Endothelial cell of umbilical vein (primary cell): ENCODE measurements at regions not wholly inside any gene's neighbourhood (a gene's known extent, or its start where the extent isn't known, plus 50 kb on each side); places are given as distances from the start of the nearest gene placed in this dataset.

Experiments used
- BruUV-seq: library from RNA; stranded (reverse); fragments of 400-500 nt; replicated peaks from 2 replicates; lab custom pipeline; 2021; lab: Mats Ljungman, UMichigan
- CTCF ChIA-PET: fragments of 300-600, 350-600 bp; sonication (Branson Sonifier 250); formaldehyde crosslinking; loops from one replicate; lab custom pipeline; 2021; ENCODE audit warnings: antibody characterized with exemption, inconsistent platforms; lab: Charles Lee
- POLR2A ChIA-PET: fragments of 300-600, 350-600 bp; sonication (Branson Sonifier 250); formaldehyde crosslinking; loops from one replicate; lab custom pipeline; 2021; ENCODE audit warnings: antibody characterized with exemption, inconsistent platforms; lab: Charles Lee
- DNase-seq: peaks from one replicate; pipeline ENCODE4 v3.0.0-alpha.2; 2011; ENCODE audit warnings: low read depth, low spot score
- FAIRE-seq: peaks from 2 replicates; lab custom pipeline; 2011; peaks lifted over from hg19 to GRCh38; lab: Jason Lieb, UNC
- H2AFZ ChIP-seq: 2 replicates; pipeline ENCODE4 v1.6.0; 2012; ENCODE audit warnings: low read depth, low read length, control low read depth, inconsistent platforms
- H3K27ac ChIP-seq: 2 replicates; pipeline ENCODE4 v1.5.1; 2011; ENCODE audit warnings: low read depth, mild to moderate bottlenecking, control low read depth, low read length, moderate library complexity; ENCODE audit not compliant: insufficient read depth
- H3K27me3 ChIP-seq, 2 experiments: 2 replicates each; pipeline versions ENCODE4 v1.6.0 to v1.6.1; 2011; ENCODE audit warnings: low read length in 2 of 2, mixed read lengths in 1 of 2; ENCODE audit not compliant: control insufficient read depth in 2 of 2, insufficient read depth in 2 of 2
- H3K36me3 ChIP-seq, 2 experiments: 2 replicates in 1 of 2; 3 replicates in 1 of 2; pipeline ENCODE4 v1.5.1; 2011; ENCODE audit warnings: low read length in 2 of 2, mild to moderate bottlenecking in 1 of 2, moderate library complexity in 1 of 2; ENCODE audit not compliant: control insufficient read depth in 2 of 2, insufficient read depth in 2 of 2; ENCODE audit errors: extremely low read depth in 1 of 2
- H3K4me1 ChIP-seq: 3 replicates; pipeline ENCODE4 v1.5.1; 2011; ENCODE audit warnings: mild to moderate bottlenecking, low read length; ENCODE audit not compliant: control insufficient read depth, insufficient read depth; ENCODE audit errors: extremely low read depth
- H3K4me2 ChIP-seq: 2 replicates; pipeline ENCODE4 v1.6.1; 2011; ENCODE audit warnings: low read length, control low read depth, mixed read lengths; ENCODE audit not compliant: insufficient read depth
- H3K4me3 ChIP-seq, 3 experiments: fragments of 200-600 bp in 1 of 3; sonication (generic), shearing (Covaris generic) in 1 of 3; replicated peaks in 1 of 3; 2 replicates each; pipeline ENCODE4 v1.5.1; 2011 to 2016; ENCODE audit warnings: control low read depth in 3 of 3, low read length in 3 of 3, mild to moderate bottlenecking in 2 of 3, inconsistent platforms in 1 of 3, low read depth in 1 of 3, moderate library complexity in 1 of 3; ENCODE audit not compliant: insufficient read depth in 1 of 3
- H3K79me2 ChIP-seq: 2 replicates; pipeline ENCODE4 v1.6.0; 2012; ENCODE audit warnings: low read length, inconsistent platforms; ENCODE audit not compliant: control insufficient read depth, insufficient read depth
- H3K9ac ChIP-seq: replicated peaks from 2 replicates; pipeline ENCODE3; 2011; ENCODE audit warnings: low read length, control low read depth; ENCODE audit not compliant: insufficient read depth; ENCODE audit errors: extremely low read depth
- H3K9me1 ChIP-seq: replicated peaks from 3 replicates; pipeline ENCODE4 v1.6.0; 2011; ENCODE audit warnings: mild to moderate bottlenecking, low read length; ENCODE audit not compliant: control insufficient read depth, insufficient read depth; ENCODE audit errors: extremely low read depth
- H3K9me3 ChIP-seq: replicated peaks from 2 replicates; pipeline ENCODE4 v1.5.1; 2012; ENCODE audit warnings: low read length, inconsistent platforms; ENCODE audit not compliant: control insufficient read depth, insufficient read depth
- H4K20me1 ChIP-seq: replicated peaks from 2 replicates; pipeline ENCODE3; 2011; ENCODE audit warnings: mild to moderate bottlenecking, low read length; ENCODE audit not compliant: control insufficient read depth, insufficient read depth; ENCODE audit errors: extremely low read depth
- CTCF ChIP-seq, 2 donors: IDR thresholded peaks; 1 replicate in 1 of 2; 2 replicates in 1 of 2; pipeline ENCODE4 v1.5.1; 2011; ENCODE audit warnings: low read length in 2 of 2, mild to moderate bottlenecking in 2 of 2, moderate library complexity in 2 of 2, control low read depth in 1 of 2, inconsistent platforms in 1 of 2, low read depth in 1 of 2; ENCODE audit not compliant: insufficient read depth in 1 of 2; ENCODE audit errors: extremely low read depth in 1 of 2
- EZH2 ChIP-seq: IDR thresholded peaks from 2 replicates; pipeline ENCODE4 v1.6.1; 2012; ENCODE audit warnings: borderline replicate concordance, low read depth, mild to moderate bottlenecking, moderate library complexity, low read length, inconsistent platforms; ENCODE audit not compliant: severe bottlenecking
- FOS ChIP-seq: IDR thresholded peaks from 2 replicates; pipeline ENCODE4 v1.6.1; 2011; ENCODE audit warnings: mild to moderate bottlenecking, low read length, moderate library complexity, borderline replicate concordance; ENCODE audit not compliant: insufficient read depth
- GATA2 ChIP-seq: IDR thresholded peaks from 2 replicates; pipeline ENCODE4 v1.7.0; 2011; ENCODE audit warnings: low read depth, mild to moderate bottlenecking, moderate library complexity, mixed read lengths, low read length; ENCODE audit not compliant: insufficient read length, insufficient read depth
- JUN ChIP-seq: IDR thresholded peaks from 2 replicates; pipeline ENCODE4 v1.6.1; 2011; ENCODE audit warnings: borderline replicate concordance, low read depth; ENCODE audit not compliant: insufficient read length, insufficient read depth
- MYC ChIP-seq: IDR thresholded peaks from one replicate; pipeline ENCODE4 v1.6.1; 2011; ENCODE audit warnings: mild to moderate bottlenecking, low read depth, low read length
- POLR2A ChIP-seq: IDR thresholded peaks from 2 replicates; pipeline ENCODE4 v1.6.1; 2012; ENCODE audit warnings: low read depth, mild to moderate bottlenecking, control low read depth, low read length
- POLR2AphosphoS5 ChIP-seq: IDR thresholded peaks from 2 replicates; pipeline ENCODE4 v1.6.1; 2012; ENCODE audit warnings: low read depth, mild to moderate bottlenecking, control low read depth, low read length, moderate library complexity; ENCODE audit not compliant: insufficient read depth
- dilution Hi-C: fragments of 300-500 bp; cut with MboI; formaldehyde crosslinking; loops from one replicate; pipeline ENCODE4 v1.15.0; 2019; ENCODE audit warnings: low sequenced_read_pairs; ENCODE audit not compliant: extremely low pct_ligation_motif_present
- intact Hi-C: fragments of 100-400 bp; cut with micrococcal nuclease; formaldehyde crosslinking; loops from one replicate; pipeline ENCODE4 v1.10.0; 2022
- TF ChIP-seq, protein P1 (sequence below): IDR thresholded peaks from 2 replicates; pipeline ENCODE4 v1.6.1; 2011; ENCODE audit not compliant: insufficient read depth, insufficient read length

DNA sequence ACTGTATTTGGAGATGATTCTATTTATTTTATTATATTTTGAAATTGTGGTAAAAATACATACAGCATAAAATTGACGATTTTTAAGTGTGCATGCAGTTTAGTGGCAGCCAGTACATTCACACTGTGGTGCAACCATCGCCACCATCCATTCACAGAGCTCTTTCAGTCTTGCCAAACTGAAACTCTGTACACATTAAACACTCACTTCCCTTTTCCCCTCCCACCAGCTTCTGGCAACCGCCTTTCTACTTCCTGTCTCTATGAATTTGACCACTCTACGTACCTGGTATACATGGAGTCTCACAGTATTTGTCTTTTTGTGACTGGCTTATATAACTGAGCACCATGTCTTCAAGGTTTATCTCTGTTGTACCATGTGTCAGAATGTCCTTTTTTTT lies 303.3 kb upstream of the ATP10A start:
- DNase-seq: no peak
- no peaks in the 10 kb centered on the region for H3K4me1 ChIP-seq
- no peaks in the 10 kb centered on the region for H3K27me3 ChIP-seq
- no peak overlapping the region for H3K9ac ChIP-seq
- H2AFZ ChIP-seq: no peak overlapping the region
- H4K20me1 ChIP-seq: no peaks in the 10 kb centered on the region
- TF ChIP-seq, protein P1, sequence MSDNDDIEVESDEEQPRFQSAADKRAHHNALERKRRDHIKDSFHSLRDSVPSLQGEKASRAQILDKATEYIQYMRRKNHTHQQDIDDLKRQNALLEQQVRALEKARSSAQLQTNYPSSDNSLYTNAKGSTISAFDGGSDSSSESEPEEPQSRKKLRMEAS: no peak
- TF ChIP-seq POLR2AphosphoS5 (no peak), CTCF (IDR thresholded peaks at IDR 0.05; ENCODE audit: extremely low read depth in 1 of 2, insufficient read depth in 1 of 2, low read depth in 1 of 2, low read length in 2 of 2) (no peak), MYC (no peak), POLR2A (no peak), GATA2 (no peak), JUN (no peak), FOS (no peak), EZH2 (no peak)
- no TSS peak for BruUV-seq
- H3K36me3 ChIP-seq: no peaks in the 10 kb centered on the region
- H3K4me3 ChIP-seq: no peak overlapping the region
- intact Hi-C loops: no loop called here
- H3K9me3 ChIP-seq: peaks cover 4% of the 10 kb centered on the region
- no peak for FAIRE-seq
- H3K4me2 ChIP-seq: no peak overlapping the region
- dilution Hi-C loops: no loop called here
- H3K9me1 ChIP-seq: no peaks in the 10 kb centered on the region
- ChIA-PET POLR2A (no interaction called here), CTCF (no interaction called here)
- H3K79me2 ChIP-seq: no peaks in the 10 kb centered on the region
- H3K27ac ChIP-seq: no peak overlapping the region
